EL (cell line): ENCODE measurements at regions not wholly inside any gene's neighbourhood (a gene's known extent, or its start where the extent isn't known, plus 50 kb on each side); places are given as distances from the start of the nearest gene placed in this dataset.

Source experiments
- DNase-seq: peaks from one replicate; pipeline ENCODE4 v3.0.0-alpha.2; 2016

GRCh38 chr14:61190341-61190740 is 90.8 kb downstream of the TMEM30B start:
- DNase-seq: no peak

GRCh38 chr14:61188978-61189808 is 91.9 kb downstream of the TMEM30B start:
- DNase-seq: peak; percentile 58

- DNase-seq: peak; percentile 19
Observed at GRCh38 chr14:61188196-61188595, 92.9 kb downstream of the TMEM30B start.

DNA sequence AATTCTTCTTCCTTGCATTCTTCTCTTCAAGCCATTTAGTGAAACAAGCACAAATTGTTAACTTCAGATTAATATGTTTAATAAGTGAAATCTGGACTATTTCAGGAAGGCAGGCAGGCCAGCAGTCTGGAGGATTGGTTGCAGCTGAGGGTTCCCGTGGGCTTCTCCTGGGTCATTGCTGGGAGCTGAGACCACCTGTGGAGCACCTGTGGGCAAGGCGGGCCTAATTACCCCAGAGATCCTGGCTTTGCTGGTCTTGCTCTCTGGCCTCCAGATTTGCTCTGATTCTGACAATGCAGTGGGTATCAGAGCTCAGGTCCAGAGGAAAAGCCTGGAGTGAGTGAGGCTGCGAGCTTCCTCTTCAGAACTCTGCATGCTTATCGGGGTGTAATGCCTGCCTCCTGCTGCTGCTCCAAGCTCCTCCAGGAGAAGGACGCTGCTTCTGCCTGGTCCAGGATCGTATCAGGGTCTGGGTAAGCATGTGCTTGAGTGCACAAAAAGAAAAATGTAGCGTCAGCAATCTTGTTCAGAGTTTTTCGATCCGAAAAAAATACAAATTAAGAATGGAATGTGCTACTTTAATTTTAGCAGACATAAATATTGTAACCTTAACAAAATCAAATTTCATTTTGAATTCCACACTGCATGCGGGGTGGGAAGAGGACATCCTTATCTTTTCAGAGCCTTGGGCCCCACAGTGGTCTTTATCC is 93.8 kb downstream of the TMEM30B start:
- DNase-seq: no peak

GRCh38 chr14:61186341-61187195 is 94.6 kb downstream of the TMEM30B start:
- peak; percentile 21 for DNase-seq

DNA sequence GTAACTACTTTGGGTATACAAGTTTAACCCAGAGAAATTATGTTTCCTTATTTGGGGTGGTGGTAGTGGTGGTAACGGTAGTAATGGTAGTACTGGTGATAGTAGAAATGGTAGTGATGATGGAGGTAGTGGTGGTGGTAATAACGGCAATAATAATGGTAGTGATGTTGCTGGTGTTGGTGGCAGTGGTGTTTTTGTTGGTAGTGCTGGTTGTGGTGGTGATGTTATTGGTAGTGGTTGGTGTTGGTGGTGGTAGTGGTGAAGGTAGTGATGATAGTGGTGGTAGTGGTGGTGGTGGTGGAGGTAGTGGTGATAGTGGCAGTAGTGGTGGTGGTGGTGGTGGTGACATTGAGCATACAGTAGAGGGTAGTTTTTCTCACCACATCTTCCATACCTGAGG is 95.6 kb downstream of the TMEM30B start:
- DNase-seq: no peak

- DNase-seq: peak; percentile 95
Observed at GRCh38 chr14:61184112-61184511, 97.0 kb downstream of the TMEM30B start.

DNA sequence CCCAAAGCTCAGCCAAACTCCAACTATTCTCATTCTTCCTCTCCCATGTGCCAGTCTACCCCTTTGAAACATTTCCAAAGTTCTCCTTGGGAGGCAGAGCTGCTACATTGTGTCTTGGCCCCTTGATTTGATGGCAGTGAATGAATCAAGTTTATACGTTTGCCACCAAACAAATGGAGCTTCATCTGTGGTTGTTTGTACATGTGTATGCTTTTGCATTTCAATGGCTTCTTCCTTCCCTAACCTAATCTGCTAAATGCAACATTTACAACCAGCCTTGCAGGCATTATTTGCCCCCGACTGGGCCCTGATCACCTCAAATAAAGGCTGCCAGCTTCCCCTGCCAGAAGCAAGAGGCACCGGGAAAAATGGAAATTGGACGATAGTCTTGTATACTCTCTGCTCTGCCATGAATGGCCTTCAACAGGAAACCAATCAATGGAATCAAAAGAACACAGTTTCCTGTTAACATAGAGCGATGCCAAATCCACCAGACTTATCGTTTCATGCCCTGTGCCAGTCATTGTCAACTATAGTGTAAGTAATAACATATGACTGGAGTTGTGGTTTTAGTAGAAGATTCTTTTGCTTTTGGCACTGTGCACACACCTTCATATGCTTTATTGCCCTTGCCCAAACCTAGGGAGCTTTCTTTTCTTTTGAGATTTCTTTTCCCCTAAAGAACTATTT is 97.8 kb downstream of the TMEM30B start:
- no peak for DNase-seq

- peak; percentile 40 for DNase-seq
Observed at GRCh38 chr14:61179796-61180398, 101.2 kb downstream of the TMEM30B start.

GRCh38 chr14:61179061-61179690 is 102.0 kb downstream of the TMEM30B start:
- peak; percentile 81 for DNase-seq

GRCh38 chr14:61178226-61179060 is 102.7 kb downstream of the TMEM30B start:
- peak; percentile 99 for DNase-seq

- peak; percentile 51 for DNase-seq
Observed at GRCh38 chr14:61177279-61178225, 103.6 kb downstream of the TMEM30B start.

DNA sequence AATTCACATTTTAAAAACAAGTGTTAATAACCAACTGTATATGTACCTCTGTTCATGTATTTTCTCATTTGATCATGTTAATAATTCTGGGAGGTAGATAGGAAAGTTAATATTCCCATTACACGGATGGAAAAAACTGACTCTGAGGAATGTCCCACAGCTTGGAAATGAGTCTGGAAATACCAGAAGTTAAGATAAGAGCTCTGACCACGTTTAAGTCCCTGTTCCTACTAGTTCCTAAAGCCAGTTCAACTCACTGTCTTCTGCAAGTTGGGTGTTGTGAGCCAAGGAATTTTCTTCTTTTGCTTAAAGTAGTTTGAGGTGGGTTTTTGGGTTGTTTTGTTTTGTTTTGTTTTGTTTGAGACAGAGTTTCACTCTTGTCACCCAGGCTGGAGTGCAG is 104.5 kb downstream of the TMEM30B start:
- no peak for DNase-seq

GRCh38 chr14:61174987-61175386 is 106.2 kb downstream of the TMEM30B start:
- DNase-seq: peak; percentile 73

DNA sequence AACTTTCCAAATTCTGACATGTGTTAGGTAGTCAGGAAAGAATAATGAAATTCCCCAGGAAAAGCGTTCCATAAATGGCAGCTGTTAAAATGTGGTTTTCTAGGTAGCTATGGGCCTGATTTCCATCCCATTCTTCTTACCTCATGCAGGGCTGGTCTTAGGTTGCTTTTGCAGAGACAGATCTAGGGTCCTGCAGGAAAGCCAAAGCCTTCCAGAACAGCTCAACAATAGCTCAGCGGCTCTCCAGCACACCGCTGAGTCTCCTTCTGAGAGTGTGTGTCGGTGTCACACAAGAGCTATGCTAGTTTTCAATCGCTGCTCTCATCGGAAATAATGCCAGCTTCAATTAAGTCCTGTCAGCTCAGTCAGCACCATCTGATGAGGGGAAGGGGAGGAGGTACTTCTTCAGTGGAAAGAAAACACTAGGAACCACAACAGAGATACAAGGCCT is 106.7 kb downstream of the TMEM30B start:
- DNase-seq: no peak

GRCh38 chr14:61171727-61172126 is 109.4 kb downstream of the TMEM30B start:
- no peak for DNase-seq

- no peak for DNase-seq
Observed at GRCh38 chr14:61168141-61168540, 113.0 kb downstream of the TMEM30B start.

DNA sequence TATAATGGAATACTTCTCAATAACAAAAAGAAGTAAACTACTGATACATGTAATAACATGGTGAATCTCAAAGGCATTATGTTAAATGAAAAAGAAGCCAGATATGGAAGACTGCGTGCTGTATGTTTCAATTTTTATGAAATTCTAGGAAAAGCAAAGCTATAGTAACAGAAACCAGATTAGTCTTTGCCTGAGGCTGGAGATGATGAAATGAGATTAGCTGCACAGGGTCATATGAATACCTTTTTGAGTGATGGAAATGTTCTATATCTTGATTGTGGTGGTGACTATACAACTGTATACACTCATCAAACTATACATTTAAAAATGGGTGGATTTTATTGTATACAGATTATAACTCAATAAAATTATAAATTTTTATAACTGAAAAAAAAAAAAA is 113.5 kb downstream of the TMEM30B start:
- DNase-seq: no peak

- no peak for DNase-seq
Observed at GRCh38 chr14:61160798-61161197, 120.3 kb downstream of the TMEM30B start.
